ENCODE measurements at regions not wholly inside any gene's neighbourhood (a gene's known extent, or its start where the extent isn't known, plus 50 kb on each side); places are given as distances from the start of the nearest gene placed in this dataset.

DNA sequence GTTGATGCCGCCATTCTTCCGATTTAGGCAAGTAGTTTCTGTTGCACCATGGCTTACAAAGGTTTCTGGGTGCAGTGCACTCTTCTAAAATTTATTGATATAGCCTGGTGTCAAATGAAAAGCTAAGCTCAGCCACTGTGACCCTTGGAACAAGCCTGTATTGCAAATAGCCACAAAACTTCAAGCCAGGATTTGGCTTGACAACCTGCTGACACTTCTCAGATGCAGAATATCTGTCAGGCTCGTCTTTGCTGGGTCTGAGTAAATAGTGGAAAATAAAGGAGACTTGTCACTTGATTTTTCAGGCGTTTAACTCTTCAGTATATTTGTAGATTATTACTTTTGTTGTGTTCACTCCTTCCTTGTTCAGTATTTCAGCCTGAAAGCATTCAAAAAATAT is 871.8 kb downstream of the OTOL1 start:
- no peak for ATAC-seq
- Histone ChIP-seq H3K9me3 (replicated peaks; ENCODE audit: control insufficient read depth, insufficient read depth, low read length) (no peaks in the 10 kb centered on the region), H3K27ac (ENCODE audit: control insufficient read depth, insufficient read depth) (no peak overlapping the region), H3K27me3 (replicated peaks in 1 of 2; ENCODE audit: control insufficient read depth in 2 of 2, insufficient read depth in 2 of 2, low read length in 1 of 2) (no peaks in the 10 kb centered on the region), H4K20me1 (ENCODE audit: control insufficient read depth, insufficient read depth) (no peaks in the 10 kb centered on the region), H3K36me3 (ENCODE audit: control insufficient read depth in 2 of 2, insufficient read depth in 2 of 2, low read length in 1 of 2) (no peaks in the 10 kb centered on the region), H3K79me2 (ENCODE audit: control insufficient read depth, insufficient read depth, low read length) (no peaks in the 10 kb centered on the region), H3K9ac (ENCODE audit: control insufficient read depth, insufficient read depth, low read length) (no peak overlapping the region), H3K4me1 (ENCODE audit: control insufficient read depth, insufficient read depth, low read length) (no peaks in the 10 kb centered on the region), H3K4me2 (ENCODE audit: control insufficient read depth, insufficient read depth) (no peak overlapping the region), H2AFZ (ENCODE audit: control insufficient read depth, low read depth, low read length) (no peak overlapping the region), H3K4me3 (no peak overlapping the region)
- intact Hi-C loops (cut with micrococcal nuclease; ENCODE audit: unreplicated experiment) (no loop called here), in situ Hi-C loops (cut with MboI) (no loop called here)
- FAIRE-seq = no peak
- CTCF ChIA-PET = no interaction called here
- POLR2A ChIA-PET = interaction anchor here (0.6 kb wide), 1 partner anchor 789 kb away, joined by 3 read pairs; no protein-coding TSS in a partner anchor
- no TSS peak for BruUV-seq (replicated peaks)
- SMC1A ChIA-PET (ENCODE audit: uncharacterized antibody, unreplicated experiment) = no interaction called here
- DNase-seq (ENCODE audit: low read depth, low spot score) = no peak
- TF ChIP-seq TBL1XR1 (IDR thresholded peaks at IDR 0.05; ENCODE audit: low read depth, low read length) (no peak), NFIC (IDR thresholded peaks at IDR 0.05; ENCODE audit: low read depth, low read length) (no peak), POLR2AphosphoS2 (IDR thresholded peaks at IDR 0.05; ENCODE audit: low read depth, low read length) (no peak), RBBP5 (conservative IDR thresholded peaks at IDR 0.05) (no peak), SIN3A (IDR thresholded peaks at IDR 0.05; ENCODE audit: low read depth, low read length) (no peak), BCL11A (IDR thresholded peaks at IDR 0.05; ENCODE audit: low read depth, low read length) (no peak), NBN (IDR thresholded peaks at IDR 0.05) (no peak), SMAD1 (IDR thresholded peaks at IDR 0.05; ENCODE audit: low read depth, partially characterized antibody) (no peak), HCFC1 (IDR thresholded peaks at IDR 0.05; ENCODE audit: low read length) (no peak), IKZF1 (conservative IDR thresholded peaks at IDR 0.05) (no peak)
- TF ChIP-seq, protein P1, sequence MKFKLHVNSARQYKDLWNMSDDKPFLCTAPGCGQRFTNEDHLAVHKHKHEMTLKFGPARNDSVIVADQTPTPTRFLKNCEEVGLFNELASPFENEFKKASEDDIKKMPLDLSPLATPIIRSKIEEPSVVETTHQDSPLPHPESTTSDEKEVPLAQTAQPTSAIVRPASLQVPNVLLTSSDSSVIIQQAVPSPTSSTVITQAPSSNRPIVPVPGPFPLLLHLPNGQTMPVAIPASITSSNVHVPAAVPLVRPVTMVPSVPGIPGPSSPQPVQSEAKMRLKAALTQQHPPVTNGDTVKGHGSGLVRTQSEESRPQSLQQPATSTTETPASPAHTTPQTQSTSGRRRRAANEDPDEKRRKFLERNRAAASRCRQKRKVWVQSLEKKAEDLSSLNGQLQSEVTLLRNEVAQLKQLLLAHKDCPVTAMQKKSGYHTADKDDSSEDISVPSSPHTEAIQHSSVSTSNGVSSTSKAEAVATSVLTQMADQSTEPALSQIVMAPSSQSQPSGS (IDR thresholded peaks at IDR 0.05; ENCODE audit: low read length) = no peak
- TF ChIP-seq, protein P2, sequence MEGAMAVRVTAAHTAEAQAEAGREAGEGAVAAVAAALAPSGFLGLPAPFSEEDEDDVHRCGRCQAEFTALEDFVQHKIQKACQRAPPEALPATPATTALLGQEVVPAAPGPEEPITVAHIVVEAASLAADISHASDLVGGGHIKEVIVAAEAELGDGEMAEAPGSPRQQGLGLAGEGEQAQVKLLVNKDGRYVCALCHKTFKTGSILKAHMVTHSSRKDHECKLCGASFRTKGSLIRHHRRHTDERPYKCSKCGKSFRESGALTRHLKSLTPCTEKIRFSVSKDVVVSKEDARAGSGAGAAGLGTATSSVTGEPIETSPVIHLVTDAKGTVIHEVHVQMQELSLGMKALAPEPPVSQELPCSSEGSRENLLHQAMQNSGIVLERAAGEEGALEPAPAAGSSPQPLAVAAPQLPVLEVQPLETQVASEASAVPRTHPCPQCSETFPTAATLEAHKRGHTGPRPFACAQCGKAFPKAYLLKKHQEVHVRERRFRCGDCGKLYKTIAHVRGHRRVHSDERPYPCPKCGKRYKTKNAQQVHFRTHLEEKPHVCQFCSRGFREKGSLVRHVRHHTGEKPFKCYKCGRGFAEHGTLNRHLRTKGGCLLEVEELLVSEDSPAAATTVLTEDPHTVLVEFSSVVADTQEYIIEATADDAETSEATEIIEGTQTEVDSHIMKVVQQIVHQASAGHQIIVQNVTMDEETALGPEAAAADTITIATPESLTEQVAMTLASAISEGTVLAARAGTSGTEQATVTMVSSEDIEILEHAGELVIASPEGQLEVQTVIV (IDR thresholded peaks at IDR 0.05; ENCODE audit: borderline replicate concordance, partially characterized antibody) = no peak
- TF ChIP-seq, protein P3, sequence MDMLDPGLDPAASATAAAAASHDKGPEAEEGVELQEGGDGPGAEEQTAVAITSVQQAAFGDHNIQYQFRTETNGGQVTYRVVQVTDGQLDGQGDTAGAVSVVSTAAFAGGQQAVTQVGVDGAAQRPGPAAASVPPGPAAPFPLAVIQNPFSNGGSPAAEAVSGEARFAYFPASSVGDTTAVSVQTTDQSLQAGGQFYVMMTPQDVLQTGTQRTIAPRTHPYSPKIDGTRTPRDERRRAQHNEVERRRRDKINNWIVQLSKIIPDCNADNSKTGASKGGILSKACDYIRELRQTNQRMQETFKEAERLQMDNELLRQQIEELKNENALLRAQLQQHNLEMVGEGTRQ (IDR thresholded peaks at IDR 0.05; ENCODE audit: borderline replicate concordance, low read depth, low read length) = no peak
- TF ChIP-seq, protein P4, sequence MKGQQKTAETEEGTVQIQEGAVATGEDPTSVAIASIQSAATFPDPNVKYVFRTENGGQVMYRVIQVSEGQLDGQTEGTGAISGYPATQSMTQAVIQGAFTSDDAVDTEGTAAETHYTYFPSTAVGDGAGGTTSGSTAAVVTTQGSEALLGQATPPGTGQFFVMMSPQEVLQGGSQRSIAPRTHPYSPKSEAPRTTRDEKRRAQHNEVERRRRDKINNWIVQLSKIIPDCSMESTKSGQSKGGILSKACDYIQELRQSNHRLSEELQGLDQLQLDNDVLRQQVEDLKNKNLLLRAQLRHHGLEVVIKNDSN (IDR thresholded peaks at IDR 0.05; ENCODE audit: borderline replicate concordance, extremely low read length, insufficient read depth, low read depth, low read length) = no peak
- 32% methylated on average over 4 of the region's 4 CpGs for WGBS (ENCODE audit: insufficient coverage, insufficient replicate concordance, low lambda C conversion rate, missing lambda C conversion rate)
- RAD21 ChIA-PET (ENCODE audit: unreplicated experiment) = no interaction called here
